Neural crest cell (in vitro differentiated cells): ENCODE measurements at regions not wholly inside any gene's neighbourhood (a gene's known extent, or its start where the extent isn't known, plus 50 kb on each side); places are given as distances from the start of the nearest gene placed in this dataset.
A peak's percentile ranks its signal among the peaks of the same experiment; 100 is the strongest.

Source experiments
- DNase-seq: peaks from one replicate; pipeline ENCODE4 v3.0.0; 2021; ENCODE audit warnings: low read depth, mixed read lengths, low spot score
- H3K27ac Mint-ChIP-seq: one replicate; pipeline ENCODE4 v1.8.0; 2021; ENCODE audit warnings: mild to moderate bottlenecking, mixed read lengths; ENCODE audit not compliant: unreplicated experiment
- H3K27me3 Mint-ChIP-seq: 2 replicates; pipeline ENCODE4 v1.8.0; 2021; ENCODE audit warnings: low read depth, mild to moderate bottlenecking, mixed read lengths
- H3K36me3 Mint-ChIP-seq: 2 replicates; pipeline ENCODE4 v1.8.0; 2021; ENCODE audit warnings: low read depth, mild to moderate bottlenecking, mixed read lengths
- H3K4me1 Mint-ChIP-seq: 2 replicates; pipeline ENCODE4 v1.8.0; 2021; ENCODE audit warnings: mixed read lengths
- H3K4me3 Mint-ChIP-seq: one replicate; pipeline ENCODE4 v1.8.0; 2021; ENCODE audit warnings: mild to moderate bottlenecking, mixed read lengths
- H3K9me3 Mint-ChIP-seq: 2 replicates; pipeline ENCODE4 v1.8.0; 2021; ENCODE audit warnings: mixed read lengths
- TF ChIP-seq, protein P1 (sequence below): fragments of 200-600 bp; sonication (generic); conservative IDR thresholded peaks from 2 replicates; pipeline ENCODE4 v1.5.0; 2021; ENCODE audit warnings: antibody characterized with exemption, mild to moderate bottlenecking

- peaks cover 33% of the 10 kb centered on the region for H3K4me1 Mint-ChIP-seq
- no peaks in the 10 kb centered on the region for H3K27me3 Mint-ChIP-seq
- peaks cover 6% of the 10 kb centered on the region for H3K36me3 Mint-ChIP-seq
- no peak overlapping the region for H3K4me3 Mint-ChIP-seq
- TF ChIP-seq, protein P1, sequence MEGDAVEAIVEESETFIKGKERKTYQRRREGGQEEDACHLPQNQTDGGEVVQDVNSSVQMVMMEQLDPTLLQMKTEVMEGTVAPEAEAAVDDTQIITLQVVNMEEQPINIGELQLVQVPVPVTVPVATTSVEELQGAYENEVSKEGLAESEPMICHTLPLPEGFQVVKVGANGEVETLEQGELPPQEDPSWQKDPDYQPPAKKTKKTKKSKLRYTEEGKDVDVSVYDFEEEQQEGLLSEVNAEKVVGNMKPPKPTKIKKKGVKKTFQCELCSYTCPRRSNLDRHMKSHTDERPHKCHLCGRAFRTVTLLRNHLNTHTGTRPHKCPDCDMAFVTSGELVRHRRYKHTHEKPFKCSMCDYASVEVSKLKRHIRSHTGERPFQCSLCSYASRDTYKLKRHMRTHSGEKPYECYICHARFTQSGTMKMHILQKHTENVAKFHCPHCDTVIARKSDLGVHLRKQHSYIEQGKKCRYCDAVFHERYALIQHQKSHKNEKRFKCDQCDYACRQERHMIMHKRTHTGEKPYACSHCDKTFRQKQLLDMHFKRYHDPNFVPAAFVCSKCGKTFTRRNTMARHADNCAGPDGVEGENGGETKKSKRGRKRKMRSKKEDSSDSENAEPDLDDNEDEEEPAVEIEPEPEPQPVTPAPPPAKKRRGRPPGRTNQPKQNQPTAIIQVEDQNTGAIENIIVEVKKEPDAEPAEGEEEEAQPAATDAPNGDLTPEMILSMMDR, result no peak
- DNase-seq, result no peak
- peak overlapping the region; percentile 29 for H3K27ac Mint-ChIP-seq
- peaks cover 7% of the 10 kb centered on the region for H3K9me3 Mint-ChIP-seq
Observed at GRCh38 chr1:116833718-116834117, 76.0 kb upstream of the PTGFRN start.

DNA sequence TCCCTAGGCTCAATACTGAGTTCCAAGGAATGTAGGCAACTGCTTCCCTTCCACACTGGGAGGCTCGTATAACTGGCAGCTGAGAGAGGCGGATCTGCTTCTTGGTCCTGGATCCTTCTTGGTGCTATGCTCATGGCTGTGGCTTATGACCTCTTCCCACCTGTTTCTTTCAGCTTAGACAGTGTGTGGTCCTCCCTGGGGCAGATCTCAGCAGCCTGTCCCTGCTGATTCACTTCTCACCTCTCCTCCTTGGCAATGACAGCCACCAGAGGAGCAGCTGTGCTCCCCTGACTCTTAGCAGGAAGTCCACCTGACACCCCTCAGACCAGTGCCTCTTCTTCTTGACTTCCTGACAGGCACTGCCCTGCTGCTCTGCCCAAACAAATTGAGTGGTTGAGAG lies 75.1 kb upstream of the PTGFRN start:
- TF ChIP-seq, protein P1, result no peak
- no peaks in the 10 kb centered on the region for H3K27me3 Mint-ChIP-seq

DNA sequence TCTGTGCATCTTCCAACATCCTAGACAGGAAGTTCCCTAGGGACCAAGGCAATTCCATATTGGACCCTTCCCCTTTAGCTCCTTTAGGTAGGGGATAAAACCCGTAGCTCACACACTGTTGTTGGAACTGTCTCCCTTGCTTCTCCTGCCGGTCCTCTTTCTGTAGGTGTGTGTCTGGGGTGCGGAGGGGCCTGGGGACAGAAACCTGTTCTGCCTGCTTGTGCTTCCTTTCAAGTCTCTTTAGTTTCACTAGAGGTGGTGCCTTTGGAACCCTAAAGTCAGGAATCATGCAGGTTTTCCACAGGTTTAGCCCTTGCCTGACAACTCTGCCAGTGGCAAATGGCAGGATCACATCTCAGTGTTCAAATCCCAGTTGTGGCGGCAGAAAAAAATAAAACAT lies 74.6 kb upstream of the PTGFRN start:
- H3K27me3 Mint-ChIP-seq, result no peaks in the 10 kb centered on the region
- no peak overlapping the region for H3K4me3 Mint-ChIP-seq
- peaks cover 7% of the 10 kb centered on the region for H3K9me3 Mint-ChIP-seq
- peaks cover 6% of the 10 kb centered on the region for H3K36me3 Mint-ChIP-seq
- H3K4me1 Mint-ChIP-seq, result peaks cover 33% of the 10 kb centered on the region
- no peak for DNase-seq
- no peak overlapping the region for H3K27ac Mint-ChIP-seq
- TF ChIP-seq, protein P1, result no peak

More for the DNA sequence above, 75.1 kb upstream of the PTGFRN start:
- Mint-ChIP-seq H3K9me3 (peaks cover 7% of the 10 kb centered on the region), H3K36me3 (peaks cover 6% of the 10 kb centered on the region), H3K4me1 (peaks cover 33% of the 10 kb centered on the region), H3K27ac (no peak overlapping the region), H3K4me3 (no peak overlapping the region)
- no peak for DNase-seq

DNA sequence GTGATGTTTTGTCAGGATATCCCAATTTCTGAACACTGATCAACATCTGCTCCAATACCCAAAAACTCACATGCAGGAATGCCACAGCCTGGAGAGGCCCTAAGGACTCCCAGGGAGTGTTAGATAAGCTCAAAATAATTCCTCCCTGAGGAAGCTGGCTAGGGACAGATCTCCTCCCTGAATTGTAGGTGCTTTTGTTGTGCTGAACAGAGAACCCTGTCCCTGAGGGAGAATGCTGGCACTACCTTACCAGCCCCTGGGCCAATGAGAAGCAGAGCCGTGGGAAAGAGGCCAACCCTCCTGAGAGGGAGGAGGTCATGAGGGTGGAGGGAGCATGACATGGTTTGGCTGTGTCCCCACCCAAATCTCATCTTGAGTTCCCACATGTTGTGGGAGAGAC lies 73.6 kb upstream of the PTGFRN start:
- TF ChIP-seq, protein P1, result no peak
- peaks cover 7% of the 10 kb centered on the region for H3K9me3 Mint-ChIP-seq

DNA sequence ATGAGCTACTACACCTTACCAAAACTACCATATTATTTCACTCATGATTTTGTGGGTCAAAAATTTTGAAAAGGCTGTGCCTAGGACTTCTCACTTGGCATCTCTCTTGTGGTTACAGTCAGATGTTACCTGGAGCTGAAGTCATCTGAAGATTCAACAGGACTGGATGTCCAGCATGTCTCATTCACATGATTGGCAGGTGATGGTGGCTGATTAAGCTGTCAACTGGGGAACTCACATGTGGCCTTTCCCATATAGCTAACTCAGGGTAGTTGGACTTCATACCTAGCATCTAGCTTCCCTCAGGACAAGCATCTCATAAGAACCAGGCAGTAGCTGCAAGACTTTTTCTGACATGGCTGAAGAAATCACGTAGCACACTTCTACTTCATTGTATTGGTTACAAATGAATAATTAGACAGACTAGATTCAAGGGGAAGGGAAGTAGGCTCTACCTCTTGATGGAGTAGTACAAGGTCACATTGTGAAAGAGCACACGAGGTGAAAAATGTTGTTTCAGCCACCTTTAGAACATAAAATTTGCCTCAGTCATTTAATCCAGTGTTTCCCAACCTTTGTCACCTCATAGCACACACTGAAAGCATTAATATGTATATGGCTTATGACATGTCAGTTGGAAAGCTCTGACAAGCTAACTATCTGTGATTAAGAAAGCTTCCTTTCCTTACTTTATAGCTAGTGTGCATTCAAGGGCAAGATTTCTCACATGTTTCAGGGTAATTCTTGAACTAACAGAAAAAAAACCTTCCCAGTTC lies 68.0 kb upstream of the PTGFRN start:
- H3K9me3 Mint-ChIP-seq, result peaks cover 17% of the 10 kb centered on the region
- H3K36me3 Mint-ChIP-seq, result peaks cover 6% of the 10 kb centered on the region
- no peaks in the 10 kb centered on the region for H3K4me1 Mint-ChIP-seq
- no peak for DNase-seq
- TF ChIP-seq, protein P1, result no peak
- no peak overlapping the region for H3K27ac Mint-ChIP-seq
- no peaks in the 10 kb centered on the region for H3K27me3 Mint-ChIP-seq
- H3K4me3 Mint-ChIP-seq, result no peak overlapping the region

More for the DNA sequence above, 73.6 kb upstream of the PTGFRN start:
- Mint-ChIP-seq H3K36me3 (peaks cover 6% of the 10 kb centered on the region), H3K27me3 (no peaks in the 10 kb centered on the region), H3K4me3 (no peak overlapping the region), H3K4me1 (peaks cover 33% of the 10 kb centered on the region), H3K27ac (no peak overlapping the region)
- no peak for DNase-seq
